Posterior cingulate gyrus (tissue), 11 donors: ENCODE measurements at regions not wholly inside any gene's neighbourhood (a gene's known extent, or its start where the extent isn't known, plus 50 kb on each side); places are given as distances from the start of the nearest gene placed in this dataset.
"Not testable (repeated sequence)": the region's sequence is repeated elsewhere in the genome, so short reads cannot be mapped to it uniquely, and the experiment has no call there.

Experiments
- DNase-seq, 10 donors: peaks; one replicate each; pipeline versions ENCODE4 v3.0.0 to v3.0.0-alpha.2; 2020 to 2021; ENCODE audit warnings: mixed read lengths in 3 of 10
- intact Hi-C: fragments of 100-400 bp; cut with DNase I; formaldehyde crosslinking; loops from one replicate; pipeline ENCODE4 v1.15.1; 2023

- intact Hi-C loops: no loop called here
- DNase-seq: no peak
Measured at GRCh38 chr2:31739161-31739560, 158.4 kb upstream of the SRD5A2 start.

GRCh38 chr2:31736695-31737454 is 156.1 kb upstream of the SRD5A2 start:
- DNase-seq: no peak
- intact Hi-C loops: no loop called here

- DNase-seq: no peak
- intact Hi-C loops: no loop called here
Measured at GRCh38 chr2:31735716-31736115, 155.0 kb upstream of the SRD5A2 start.

- DNase-seq: no peak
- intact Hi-C loops: no loop called here
Measured at GRCh38 chr2:31729442-31730092, 148.8 kb upstream of the SRD5A2 start.

DNA sequence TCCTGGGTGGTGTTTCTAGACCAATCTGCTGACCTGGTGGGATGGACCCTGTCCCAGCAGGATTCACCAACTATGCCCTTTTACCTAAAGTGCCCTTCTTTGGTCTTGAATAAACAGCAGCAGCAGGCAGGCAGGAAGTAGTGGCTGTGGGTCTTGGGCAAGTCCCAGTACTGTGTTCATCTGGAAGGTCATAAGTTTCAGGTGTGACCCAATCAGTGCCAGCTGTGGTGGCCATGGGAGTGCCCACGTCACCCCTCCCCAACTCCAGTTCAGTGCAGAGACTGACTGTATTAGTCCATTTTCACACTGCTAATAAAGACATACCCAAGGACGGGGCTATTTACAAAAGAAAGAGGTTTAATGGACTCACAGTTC is 148.3 kb upstream of the SRD5A2 start:
- intact Hi-C loops: no loop called here

GRCh38 chr2:31728406-31729064 is 147.8 kb upstream of the SRD5A2 start:
- no peak for DNase-seq
- intact Hi-C loops: no loop called here

More for the DNA sequence above, 148.3 kb upstream of the SRD5A2 start:
- no peak for DNase-seq

DNA sequence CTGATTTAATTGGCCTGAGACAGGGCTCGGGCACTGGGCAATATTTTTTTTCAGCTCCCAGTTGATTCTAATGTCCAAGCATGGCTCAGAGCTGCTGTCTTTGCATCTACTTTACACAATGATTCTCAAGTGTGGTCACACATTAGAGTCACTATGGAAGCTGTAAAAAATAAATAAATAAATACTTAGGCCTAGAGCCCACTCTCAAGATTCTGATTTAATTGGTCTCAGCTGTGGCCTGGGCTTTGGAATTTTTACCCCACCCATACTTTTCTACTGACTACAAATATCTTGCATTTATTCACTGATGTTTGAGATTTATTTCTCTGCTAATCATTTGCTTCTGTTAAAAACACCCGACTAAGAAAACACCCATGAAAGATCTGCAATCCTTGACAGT is 145.7 kb upstream of the SRD5A2 start:
- intact Hi-C loops: no loop called here
- no peak for DNase-seq

DNA sequence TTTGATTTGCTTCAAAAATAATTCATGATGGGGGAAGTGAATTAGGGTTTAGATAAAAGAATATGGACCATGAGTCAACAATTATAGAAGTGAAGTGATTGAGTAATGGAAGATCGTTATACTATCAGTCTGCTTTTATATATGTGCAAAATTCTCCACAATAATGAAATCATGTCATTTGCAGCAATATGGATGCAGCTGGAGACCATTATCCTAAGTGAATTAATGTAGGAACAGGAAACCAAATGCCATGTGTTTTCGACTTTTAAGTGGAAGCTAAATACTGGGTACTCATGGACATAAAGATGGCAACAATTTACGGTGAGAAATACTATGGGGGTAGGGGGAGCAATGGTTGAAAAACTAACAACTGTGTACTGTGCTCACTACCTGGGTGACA is 144.7 kb upstream of the SRD5A2 start:
- DNase-seq: no peak
- intact Hi-C loops: no loop called here

- DNase-seq: no peak
- intact Hi-C loops: no loop called here
Measured at GRCh38 chr2:31711737-31712136, 131.0 kb upstream of the SRD5A2 start.

DNA sequence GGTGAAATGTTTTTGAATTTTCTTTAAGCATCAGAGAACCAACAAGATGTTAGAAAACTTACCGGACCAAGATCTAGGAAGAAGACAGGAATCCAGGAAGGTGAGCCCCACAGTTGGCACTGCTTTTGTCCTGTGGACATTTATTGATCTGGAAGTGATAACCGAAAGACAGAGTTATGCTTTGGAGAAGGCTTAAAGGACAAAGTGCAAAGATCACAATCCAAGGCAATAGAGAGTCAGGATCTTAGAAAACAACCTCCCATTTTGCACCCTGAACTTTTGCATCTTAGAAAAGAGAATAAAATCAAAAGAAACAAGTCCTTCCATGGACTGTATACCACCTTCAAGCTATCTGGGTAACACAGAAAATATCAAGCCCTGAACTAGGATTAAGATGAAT is 129.4 kb upstream of the SRD5A2 start:
- DNase-seq: no peak
- intact Hi-C loops: no loop called here

DNA sequence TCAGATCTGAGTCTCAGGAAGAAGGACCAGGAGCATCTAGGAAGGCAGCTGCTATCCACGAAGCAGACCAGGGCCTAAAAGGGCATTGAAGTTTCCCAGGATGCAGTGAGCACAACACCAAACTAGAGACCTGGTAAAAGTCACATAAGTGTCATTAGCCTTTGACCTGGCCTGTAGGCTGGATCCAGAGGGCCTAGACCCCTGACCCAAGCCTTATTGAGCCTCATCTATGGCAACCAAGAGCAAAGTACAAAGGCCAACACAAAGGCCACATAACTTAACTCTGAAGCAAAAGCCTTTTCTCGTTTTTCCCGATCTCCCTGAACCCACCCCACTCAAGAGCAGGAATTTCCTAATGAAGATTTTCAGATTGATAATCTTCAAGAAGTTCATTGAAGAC is 127.3 kb upstream of the SRD5A2 start:
- DNase-seq: no peak
- intact Hi-C loops: no loop called here

- no peak for DNase-seq
- intact Hi-C loops: no loop called here
Measured at GRCh38 chr2:31704561-31705212, 123.9 kb upstream of the SRD5A2 start.

GRCh38 chr2:31703253-31703652 is 122.5 kb upstream of the SRD5A2 start:
- no peak for DNase-seq
- intact Hi-C loops: no loop called here

DNA sequence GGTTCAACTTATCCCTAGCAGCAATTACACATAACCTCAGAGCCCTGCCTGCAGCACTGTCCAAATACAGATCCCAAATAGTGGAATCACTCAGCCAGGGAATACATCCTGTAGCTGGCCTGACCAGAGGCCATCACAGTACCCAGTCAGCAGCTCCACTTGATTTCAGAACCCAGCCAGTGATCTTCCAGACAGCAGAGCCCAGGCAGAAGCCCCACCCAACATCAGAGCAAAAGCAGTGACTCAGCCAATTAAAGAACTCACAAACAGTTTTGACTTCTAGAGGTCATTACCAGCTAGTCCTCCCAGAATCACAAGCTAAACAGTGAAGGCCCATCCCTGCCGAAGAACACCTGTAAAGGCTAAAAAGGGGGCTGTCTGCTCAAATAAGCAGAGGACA is 118.0 kb upstream of the SRD5A2 start:
- intact Hi-C loops: no loop called here
- DNase-seq: no peak

DNA sequence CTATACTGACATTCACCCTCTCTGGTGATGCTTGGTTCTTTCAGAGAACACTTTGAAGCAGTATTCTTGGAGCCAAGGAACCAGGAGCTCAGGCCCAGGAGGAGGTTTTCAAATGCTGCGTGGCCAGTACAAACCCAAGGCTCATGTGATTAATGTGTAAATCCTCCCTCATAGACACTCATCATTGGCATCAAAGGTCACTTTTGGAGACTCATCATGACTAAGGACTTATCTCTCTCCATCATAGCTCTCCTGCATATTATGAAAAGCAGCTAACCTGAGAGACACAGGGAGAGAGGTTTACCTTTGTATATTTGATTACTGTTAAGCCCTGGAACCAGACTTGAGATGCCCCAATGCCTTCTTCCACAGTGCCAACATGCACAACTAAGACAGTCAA is 115.3 kb upstream of the SRD5A2 start:
- intact Hi-C loops: no loop called here
- DNase-seq: no peak

GRCh38 chr2:31694444-31694843 is 113.7 kb upstream of the SRD5A2 start:
- intact Hi-C loops: no loop called here
- no peak for DNase-seq

GRCh38 chr2:31693882-31694281 is 113.1 kb upstream of the SRD5A2 start:
- intact Hi-C loops: no loop called here
- no peak for DNase-seq

GRCh38 chr2:31688282-31688681 is 107.5 kb upstream of the SRD5A2 start:
- no peak for DNase-seq
- intact Hi-C loops: no loop called here

GRCh38 chr2:31683506-31683905 is 102.8 kb upstream of the SRD5A2 start:
- intact Hi-C loops, DNase-seq: not testable (repeated sequence)

- DNase-seq: no peak
- intact Hi-C loops: no loop called here
Measured at GRCh38 chr2:31675485-31675901, 94.8 kb upstream of the SRD5A2 start.

DNA sequence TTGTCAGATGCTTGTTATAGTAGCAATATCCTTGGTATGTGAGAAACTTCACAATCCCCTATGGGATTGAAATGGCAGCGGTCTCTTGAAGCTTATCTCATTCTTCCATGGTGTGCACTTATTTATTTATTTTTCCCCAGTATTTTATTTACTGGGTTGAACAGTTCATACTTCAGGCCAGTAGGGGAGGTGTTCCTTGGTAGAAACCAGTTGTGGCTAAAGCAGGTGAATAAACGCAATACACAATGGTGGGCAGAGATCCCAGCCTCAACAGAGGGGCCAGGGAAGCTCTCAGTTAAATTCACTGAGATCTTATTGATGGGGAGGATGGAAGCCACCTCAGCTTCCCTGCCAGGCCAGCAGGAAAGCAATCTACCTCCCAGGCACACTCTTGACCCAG is 93.7 kb upstream of the SRD5A2 start:
- DNase-seq: no peak
- intact Hi-C loops: no loop called here
